ENCODE measurements at regions not wholly inside any gene's neighbourhood (a gene's known extent, or its start where the extent isn't known, plus 50 kb on each side); places are given as distances from the start of the nearest gene placed in this dataset.

DNA sequence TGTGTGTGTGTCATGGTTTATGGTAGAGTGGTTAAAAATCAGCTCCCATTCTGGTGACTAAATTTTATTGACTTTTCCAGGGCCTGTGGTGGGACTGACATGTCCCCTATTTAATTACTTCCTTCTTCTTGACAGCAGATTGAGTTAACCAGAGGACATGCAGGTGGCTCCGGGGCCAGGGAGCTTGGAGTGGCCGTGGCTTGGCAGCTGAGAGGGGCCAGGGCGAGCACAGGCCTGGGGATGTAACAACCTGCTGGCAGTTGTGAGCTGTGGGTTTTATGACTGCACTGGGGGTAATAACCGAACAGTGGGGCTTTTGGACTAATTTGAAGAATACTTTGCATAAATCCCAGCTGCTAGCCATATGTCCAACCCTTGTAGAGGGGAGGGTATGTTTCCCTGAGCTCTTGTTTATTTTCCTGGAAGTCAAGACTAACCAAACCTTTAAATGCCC, 186.0 kb downstream of the MID1IP1 start:
- no peaks in the 10 kb centered on the region for H3K9me3 Mint-ChIP-seq (ENCODE audit: low read depth, unreplicated experiment)
- DNase-seq, result peak; percentile 9
- TF ChIP-seq, protein P1, sequence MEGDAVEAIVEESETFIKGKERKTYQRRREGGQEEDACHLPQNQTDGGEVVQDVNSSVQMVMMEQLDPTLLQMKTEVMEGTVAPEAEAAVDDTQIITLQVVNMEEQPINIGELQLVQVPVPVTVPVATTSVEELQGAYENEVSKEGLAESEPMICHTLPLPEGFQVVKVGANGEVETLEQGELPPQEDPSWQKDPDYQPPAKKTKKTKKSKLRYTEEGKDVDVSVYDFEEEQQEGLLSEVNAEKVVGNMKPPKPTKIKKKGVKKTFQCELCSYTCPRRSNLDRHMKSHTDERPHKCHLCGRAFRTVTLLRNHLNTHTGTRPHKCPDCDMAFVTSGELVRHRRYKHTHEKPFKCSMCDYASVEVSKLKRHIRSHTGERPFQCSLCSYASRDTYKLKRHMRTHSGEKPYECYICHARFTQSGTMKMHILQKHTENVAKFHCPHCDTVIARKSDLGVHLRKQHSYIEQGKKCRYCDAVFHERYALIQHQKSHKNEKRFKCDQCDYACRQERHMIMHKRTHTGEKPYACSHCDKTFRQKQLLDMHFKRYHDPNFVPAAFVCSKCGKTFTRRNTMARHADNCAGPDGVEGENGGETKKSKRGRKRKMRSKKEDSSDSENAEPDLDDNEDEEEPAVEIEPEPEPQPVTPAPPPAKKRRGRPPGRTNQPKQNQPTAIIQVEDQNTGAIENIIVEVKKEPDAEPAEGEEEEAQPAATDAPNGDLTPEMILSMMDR (IDR thresholded peaks at IDR 0.05; ENCODE audit: unreplicated experiment), result no peak
- CTCF ChIA-PET, result interaction anchor here (0.5 to 1.2 kb wide), 3 partner anchors 11 to 182 kb away, joined by 3 read pairs; no protein-coding TSS in a partner anchor
- no TSS peak for BruUV-seq (replicated peaks)
- H3K4me1 Mint-ChIP-seq (ENCODE audit: low read depth, unreplicated experiment), result peaks cover 42% of the 10 kb centered on the region
- intact Hi-C loops (cut with micrococcal nuclease; ENCODE audit: unreplicated experiment), result no loop called here
- peak overlapping the region; percentile 61 for H3K27ac Mint-ChIP-seq (ENCODE audit: unreplicated experiment)
- H3K27me3 Mint-ChIP-seq (ENCODE audit: unreplicated experiment), result no peaks in the 10 kb centered on the region
- no peaks in the 10 kb centered on the region for H3K36me3 Mint-ChIP-seq (ENCODE audit: insufficient read depth, unreplicated experiment)
- H3K4me3 Mint-ChIP-seq (ENCODE audit: low read depth, unreplicated experiment), result no peak overlapping the region

DNA sequence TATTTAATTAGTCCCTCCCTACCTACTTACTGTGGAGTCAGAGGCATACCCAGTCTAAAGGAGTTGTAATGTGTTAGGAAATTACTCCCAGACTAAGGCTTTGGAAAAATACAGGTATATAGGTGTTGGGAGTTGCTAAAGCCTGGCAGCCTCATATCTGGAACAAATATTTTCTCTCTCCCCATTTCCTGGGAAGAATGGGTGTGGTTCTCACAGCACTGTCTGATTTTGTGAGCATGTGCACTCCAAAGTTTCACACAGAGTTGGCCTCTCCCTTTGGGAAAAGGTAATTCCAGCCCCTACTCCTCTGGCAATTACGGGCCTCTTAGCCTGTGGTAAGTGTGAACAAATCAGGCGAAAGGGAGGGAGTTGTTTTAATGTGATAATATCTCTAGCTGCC, 187.0 kb downstream of the MID1IP1 start:
- Mint-ChIP-seq H3K4me1 (ENCODE audit: low read depth, unreplicated experiment) (peaks cover 31% of the 10 kb centered on the region), H3K27ac (ENCODE audit: unreplicated experiment) (no peak overlapping the region), H3K4me3 (ENCODE audit: low read depth, unreplicated experiment) (no peak overlapping the region), H3K9me3 (ENCODE audit: low read depth, unreplicated experiment) (no peaks in the 10 kb centered on the region), H3K36me3 (ENCODE audit: insufficient read depth, unreplicated experiment) (no peaks in the 10 kb centered on the region), H3K27me3 (ENCODE audit: unreplicated experiment) (no peaks in the 10 kb centered on the region)
- CTCF ChIA-PET, result interaction anchor here (1.2 kb wide), 1 partner anchor 10 kb away, joined by 3 read pairs; no protein-coding TSS in a partner anchor
- intact Hi-C loops (cut with micrococcal nuclease; ENCODE audit: unreplicated experiment), result no loop called here
- no TSS peak for BruUV-seq (replicated peaks)
- no peak for DNase-seq
- TF ChIP-seq, protein P1 (IDR thresholded peaks at IDR 0.05; ENCODE audit: unreplicated experiment), result no peak

DNA sequence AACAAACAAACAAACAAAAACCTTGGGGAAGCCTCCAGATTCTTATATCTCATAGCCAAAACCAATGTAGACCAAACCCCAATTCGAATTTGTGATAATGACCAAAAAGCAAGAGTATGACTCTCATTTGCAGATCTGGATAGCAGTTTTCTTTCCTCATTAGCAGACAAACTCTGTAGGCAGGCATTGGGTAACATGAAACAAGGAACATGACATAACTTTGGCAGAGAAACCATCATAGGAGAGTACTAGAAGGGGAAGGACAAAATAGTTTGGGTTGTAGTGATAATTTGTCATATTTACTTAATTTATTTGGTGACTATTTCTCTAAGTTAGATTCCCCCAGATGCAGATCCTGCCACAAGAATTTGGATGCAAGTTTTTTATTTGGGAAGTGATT, 187.8 kb downstream of the MID1IP1 start:
- no peaks in the 10 kb centered on the region for H3K9me3 Mint-ChIP-seq (ENCODE audit: low read depth, unreplicated experiment)
- no TSS peak for BruUV-seq (replicated peaks)
- intact Hi-C loops (cut with micrococcal nuclease; ENCODE audit: unreplicated experiment), result no loop called here
- H3K4me1 Mint-ChIP-seq (ENCODE audit: low read depth, unreplicated experiment), result peaks cover 26% of the 10 kb centered on the region
- no peaks in the 10 kb centered on the region for H3K27me3 Mint-ChIP-seq (ENCODE audit: unreplicated experiment)
- TF ChIP-seq, protein P1 (IDR thresholded peaks at IDR 0.05; ENCODE audit: unreplicated experiment), result no peak
- H3K4me3 Mint-ChIP-seq (ENCODE audit: low read depth, unreplicated experiment), result no peak overlapping the region
- DNase-seq, result no peak
- H3K36me3 Mint-ChIP-seq (ENCODE audit: insufficient read depth, unreplicated experiment), result no peaks in the 10 kb centered on the region
- CTCF ChIA-PET, result no interaction called here
- no peak overlapping the region for H3K27ac Mint-ChIP-seq (ENCODE audit: unreplicated experiment)

DNA sequence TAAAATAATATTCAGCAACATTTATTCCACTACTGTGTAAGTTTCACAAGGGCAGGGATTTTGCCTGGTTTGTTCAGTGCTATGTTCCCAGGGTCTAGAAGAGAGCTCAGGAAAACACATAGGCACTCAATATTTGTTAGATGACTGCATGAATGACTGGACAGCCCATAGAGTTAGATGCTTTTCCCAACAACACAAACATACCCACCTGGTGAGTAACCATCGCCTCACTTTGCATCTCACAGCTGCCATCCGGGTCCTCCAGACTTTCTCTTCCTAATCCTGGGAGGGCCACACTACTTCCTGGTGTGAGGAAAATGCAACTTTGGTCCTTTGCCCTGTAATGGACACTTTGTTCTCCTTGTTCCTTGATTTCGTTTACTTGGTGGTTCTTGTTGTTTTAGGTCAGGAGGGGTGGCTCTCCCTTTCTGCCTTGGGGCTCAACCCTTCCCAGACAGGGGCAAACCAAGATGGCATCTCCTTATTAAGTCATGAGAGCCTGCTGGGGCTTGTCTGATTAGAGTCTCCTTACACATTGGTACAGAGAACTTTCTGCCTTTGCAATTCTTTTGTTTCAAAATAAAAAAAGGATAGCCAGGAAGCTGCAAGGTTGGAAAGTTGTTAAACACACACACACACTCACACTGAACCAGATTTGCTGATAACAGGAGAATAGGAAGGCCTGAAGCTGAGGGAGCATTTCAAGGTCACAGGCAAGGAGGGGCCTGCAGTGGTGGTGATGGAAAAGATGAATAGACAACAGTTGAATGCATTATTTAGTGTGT, 190.6 kb downstream of the MID1IP1 start:
- CTCF ChIA-PET, result interaction anchor here (0.6 kb wide), 1 partner anchor 619 kb away, joined by 4 read pairs; no protein-coding TSS in a partner anchor
- Mint-ChIP-seq H3K27ac (ENCODE audit: unreplicated experiment) (no peak overlapping the region), H3K9me3 (ENCODE audit: low read depth, unreplicated experiment) (no peaks in the 10 kb centered on the region), H3K4me1 (ENCODE audit: low read depth, unreplicated experiment) (peaks cover 14% of the 10 kb centered on the region), H3K4me3 (ENCODE audit: low read depth, unreplicated experiment) (no peak overlapping the region), H3K27me3 (ENCODE audit: unreplicated experiment) (no peaks in the 10 kb centered on the region), H3K36me3 (ENCODE audit: insufficient read depth, unreplicated experiment) (no peaks in the 10 kb centered on the region)
- BruUV-seq (replicated peaks), result no TSS peak
- DNase-seq, result no peak
- intact Hi-C loops (cut with micrococcal nuclease; ENCODE audit: unreplicated experiment), result no loop called here
- TF ChIP-seq, protein P1 (IDR thresholded peaks at IDR 0.05; ENCODE audit: unreplicated experiment), result no peak

Data from Calu3 (cell line).